Stimulated activated memory B cell treated with anti-CD40 and anti-IgM and Interleukin-4, amounts not matched to agents 10 μg/mL and 1 μg/mL and 100 μg/mL, for 72 hours (primary cell): ENCODE measurements at regions not wholly inside any gene's neighbourhood (a gene's known extent, or its start where the extent isn't known, plus 50 kb on each side); places are given as distances from the start of the nearest gene placed in this dataset.

ENCODE experiments used
- ATAC-seq: fragments of 150-1000 bp; cut with Tn5 transposase; 2 replicates; pipeline ENCODE4 v1.10.0; 2021
- H3K27ac Mint-ChIP-seq: one replicate; pipeline ENCODE4 v1.8.0; 2022; ENCODE audit warnings: mild to moderate bottlenecking, mixed read lengths
- H3K27me3 Mint-ChIP-seq: one replicate; pipeline ENCODE4 v1.8.0; 2022; ENCODE audit warnings: mixed read lengths
- H3K36me3 Mint-ChIP-seq: one replicate; pipeline ENCODE4 v1.8.0; 2022; ENCODE audit warnings: mixed read lengths
- H3K4me1 Mint-ChIP-seq: one replicate; pipeline ENCODE4 v1.8.0; 2022; ENCODE audit warnings: mixed read lengths
- H3K4me3 Mint-ChIP-seq: one replicate; pipeline ENCODE4 v1.8.0; 2022; ENCODE audit warnings: mild to moderate bottlenecking, moderate library complexity, mixed read lengths
- H3K9me3 Mint-ChIP-seq: one replicate; pipeline ENCODE4 v1.8.0; 2022; ENCODE audit warnings: mixed read lengths

GRCh38 chr3:177499779-177500423 is 302.6 kb upstream of the TBL1XR1 start:
- Mint-ChIP-seq H3K36me3 (no peaks in the 10 kb centered on the region), H3K4me1 (peaks cover 12% of the 10 kb centered on the region), H3K9me3 (peaks cover 5% of the 10 kb centered on the region), H3K27me3 (no peaks in the 10 kb centered on the region), H3K4me3 (no peak overlapping the region), H3K27ac (no peak overlapping the region)
- ATAC-seq: no peak

GRCh38 chr3:177510693-177511216 is 313.5 kb upstream of the TBL1XR1 start:
- ATAC-seq: no peak
- Mint-ChIP-seq H3K9me3 (peaks cover 4% of the 10 kb centered on the region), H3K4me3 (no peak overlapping the region), H3K27ac (no peak overlapping the region), H3K27me3 (no peaks in the 10 kb centered on the region), H3K36me3 (peaks cover 6% of the 10 kb centered on the region), H3K4me1 (peaks cover 9% of the 10 kb centered on the region)

- Mint-ChIP-seq H3K27me3 (no peaks in the 10 kb centered on the region), H3K4me1 (peaks cover 9% of the 10 kb centered on the region)
These were observed 315.9 kb upstream of the TBL1XR1 start for GRCh38 chr3:177512945-177513814.

GRCh38 chr3:177513815-177514610 is 316.7 kb upstream of the TBL1XR1 start:
- ATAC-seq: no peak
- no peaks in the 10 kb centered on the region for H3K9me3 Mint-ChIP-seq
- H3K27ac Mint-ChIP-seq: no peak overlapping the region
- H3K4me1 Mint-ChIP-seq: peaks cover 9% of the 10 kb centered on the region
- H3K36me3 Mint-ChIP-seq: no peaks in the 10 kb centered on the region
- H3K4me3 Mint-ChIP-seq: no peak overlapping the region
- no peaks in the 10 kb centered on the region for H3K27me3 Mint-ChIP-seq

More at GRCh38 chr3:177512945-177513814, 315.9 kb upstream of the TBL1XR1 start:
- Mint-ChIP-seq H3K9me3 (no peaks in the 10 kb centered on the region), H3K27ac (no peak overlapping the region), H3K4me3 (no peak overlapping the region), H3K36me3 (no peaks in the 10 kb centered on the region)
- no peak for ATAC-seq

GRCh38 chr3:177514611-177515499 is 317.6 kb upstream of the TBL1XR1 start:
- Mint-ChIP-seq H3K27me3 (no peaks in the 10 kb centered on the region), H3K9me3 (no peaks in the 10 kb centered on the region), H3K4me1 (peaks cover 9% of the 10 kb centered on the region), H3K4me3 (no peak overlapping the region), H3K36me3 (no peaks in the 10 kb centered on the region), H3K27ac (no peak overlapping the region)
- no peak for ATAC-seq

- no peaks in the 10 kb centered on the region for H3K27me3 Mint-ChIP-seq
- no peak overlapping the region for H3K27ac Mint-ChIP-seq
- no peak for ATAC-seq
- no peak overlapping the region for H3K4me3 Mint-ChIP-seq
- no peaks in the 10 kb centered on the region for H3K36me3 Mint-ChIP-seq
- peaks cover 3% of the 10 kb centered on the region for H3K4me1 Mint-ChIP-seq
- no peaks in the 10 kb centered on the region for H3K9me3 Mint-ChIP-seq
These were observed 318.5 kb upstream of the TBL1XR1 start for GRCh38 chr3:177515786-177516157.

- H3K27me3 Mint-ChIP-seq: no peaks in the 10 kb centered on the region
- no peak for ATAC-seq
- no peaks in the 10 kb centered on the region for H3K4me1 Mint-ChIP-seq
These were observed 319.1 kb upstream of the TBL1XR1 start for GRCh38 chr3:177516158-177517011.

GRCh38 chr3:177517906-177518305 is 320.6 kb upstream of the TBL1XR1 start:
- H3K9me3 Mint-ChIP-seq: no peaks in the 10 kb centered on the region
- H3K4me1 Mint-ChIP-seq: no peaks in the 10 kb centered on the region
- no peaks in the 10 kb centered on the region for H3K27me3 Mint-ChIP-seq
- no peak overlapping the region for H3K4me3 Mint-ChIP-seq
- no peak for ATAC-seq
- H3K27ac Mint-ChIP-seq: peak overlapping the region; percentile 25
- no peaks in the 10 kb centered on the region for H3K36me3 Mint-ChIP-seq

More at GRCh38 chr3:177516158-177517011, 319.1 kb upstream of the TBL1XR1 start:
- Mint-ChIP-seq H3K27ac (no peak overlapping the region), H3K9me3 (no peaks in the 10 kb centered on the region), H3K36me3 (no peaks in the 10 kb centered on the region), H3K4me3 (no peak overlapping the region)

GRCh38 chr3:177519588-177519987 is 322.3 kb upstream of the TBL1XR1 start:
- H3K4me1 Mint-ChIP-seq: no peaks in the 10 kb centered on the region
- H3K36me3 Mint-ChIP-seq: no peaks in the 10 kb centered on the region
- H3K27ac Mint-ChIP-seq: no peak overlapping the region
- no peaks in the 10 kb centered on the region for H3K9me3 Mint-ChIP-seq
- no peaks in the 10 kb centered on the region for H3K27me3 Mint-ChIP-seq
- H3K4me3 Mint-ChIP-seq: no peak overlapping the region
- ATAC-seq: no peak

- H3K27me3 Mint-ChIP-seq: no peaks in the 10 kb centered on the region
- peaks cover 2% of the 10 kb centered on the region for H3K9me3 Mint-ChIP-seq
- H3K4me1 Mint-ChIP-seq: peaks cover 6% of the 10 kb centered on the region
- H3K27ac Mint-ChIP-seq: no peak overlapping the region
- no peaks in the 10 kb centered on the region for H3K36me3 Mint-ChIP-seq
- ATAC-seq: no peak
- H3K4me3 Mint-ChIP-seq: no peak overlapping the region
These were observed 324.0 kb upstream of the TBL1XR1 start for GRCh38 chr3:177521305-177521704.

- H3K9me3 Mint-ChIP-seq: peaks cover 2% of the 10 kb centered on the region
- no peak overlapping the region for H3K4me3 Mint-ChIP-seq
- H3K27ac Mint-ChIP-seq: no peak overlapping the region
- no peak for ATAC-seq
- H3K4me1 Mint-ChIP-seq: peaks cover 8% of the 10 kb centered on the region
- no peaks in the 10 kb centered on the region for H3K27me3 Mint-ChIP-seq
- H3K36me3 Mint-ChIP-seq: no peaks in the 10 kb centered on the region
These were observed 324.8 kb upstream of the TBL1XR1 start for GRCh38 chr3:177522051-177522450.

- Mint-ChIP-seq H3K27me3 (no peaks in the 10 kb centered on the region), H3K4me1 (peaks cover 8% of the 10 kb centered on the region), H3K9me3 (peaks cover 2% of the 10 kb centered on the region), H3K27ac (no peak overlapping the region), H3K36me3 (no peaks in the 10 kb centered on the region), H3K4me3 (no peak overlapping the region)
- ATAC-seq: no peak
These were observed 325.9 kb upstream of the TBL1XR1 start for GRCh38 chr3:177523067-177523675.

- Mint-ChIP-seq H3K36me3 (no peaks in the 10 kb centered on the region), H3K27ac (no peak overlapping the region), H3K4me3 (no peak overlapping the region), H3K27me3 (no peaks in the 10 kb centered on the region), H3K4me1 (peaks cover 15% of the 10 kb centered on the region), H3K9me3 (peaks cover 2% of the 10 kb centered on the region)
- ATAC-seq: no peak
These were observed 326.7 kb upstream of the TBL1XR1 start for GRCh38 chr3:177523872-177524438.
